ENCODE measurements at regions not wholly inside any gene's neighbourhood (a gene's known extent, or its start where the extent isn't known, plus 50 kb on each side); places are given as distances from the start of the nearest gene placed in this dataset.

DNA sequence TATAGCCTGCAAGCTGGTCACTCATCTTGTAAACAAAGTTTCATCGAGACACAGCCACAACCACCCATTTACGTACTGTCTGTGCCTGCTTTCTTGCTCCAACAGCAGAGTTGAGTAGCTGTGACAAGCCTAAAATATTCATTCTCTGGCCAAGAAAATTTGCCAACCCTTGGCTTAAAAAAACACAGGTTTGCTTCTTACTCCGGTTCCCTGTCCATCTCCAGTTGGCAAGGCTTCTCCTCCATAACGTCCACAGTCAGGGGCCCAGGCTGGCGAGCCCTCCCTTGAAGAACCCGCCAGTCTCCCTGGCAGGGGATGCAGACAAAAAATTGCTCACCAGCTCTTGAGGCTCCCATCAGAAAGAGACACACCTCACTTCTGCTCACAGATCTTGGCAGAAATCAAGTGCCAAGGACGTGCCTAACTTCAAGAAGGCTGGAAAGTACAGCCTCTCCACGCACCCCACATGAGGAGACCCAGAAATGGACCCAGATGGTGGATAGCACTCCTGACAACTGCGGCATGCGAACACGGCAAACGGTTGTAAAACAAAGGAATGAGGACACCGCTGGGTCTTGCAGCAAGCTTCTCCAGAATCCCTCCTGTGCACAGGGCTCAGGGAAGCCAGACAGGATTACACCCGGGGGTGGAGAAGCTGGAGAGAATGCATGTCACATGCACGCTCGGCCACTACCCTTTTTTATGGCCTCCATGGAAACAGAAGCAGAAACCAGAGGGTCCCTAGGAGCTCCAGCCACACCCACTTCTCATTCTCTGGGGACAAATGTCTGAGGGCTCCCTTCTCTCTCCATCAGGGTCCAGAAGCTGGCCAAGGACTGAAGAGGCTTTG is 59.8 kb upstream of the SIRPA start:
- TF ChIP-seq CTCF (IDR thresholded peaks at IDR 0.05; ENCODE audit: low read depth, low read length) (no peak), EZH2phosphoT487 (IDR thresholded peaks at IDR 0.05; ENCODE audit: low read depth) (no peak)
